ENCODE measurements at regions not wholly inside any gene's neighbourhood (a gene's known extent, or its start where the extent isn't known, plus 50 kb on each side); places are given as distances from the start of the nearest gene placed in this dataset.

GRCh38 chr2:62447411-62447810, 58.6 kb downstream of the TMEM17 start:
- DNase-seq, result no peak

GRCh38 chr2:62446491-62446890, 59.5 kb downstream of the TMEM17 start:
- no peak for DNase-seq

GRCh38 chr2:62443886-62444285, 62.1 kb downstream of the TMEM17 start:
- DNase-seq, result no peak

- DNase-seq, result no peak
Measured at GRCh38 chr2:62443471-62443870, 62.5 kb downstream of the TMEM17 start.

- no peak for DNase-seq
Measured at GRCh38 chr2:62441824-62442223, 64.2 kb downstream of the TMEM17 start.

GRCh38 chr2:62441421-62441820, 64.6 kb downstream of the TMEM17 start:
- no peak for DNase-seq

- DNase-seq, result no peak
Measured at GRCh38 chr2:62440281-62440946, 65.6 kb downstream of the TMEM17 start.

GRCh38 chr2:62439425-62439824, 66.6 kb downstream of the TMEM17 start:
- DNase-seq, result no peak

- DNase-seq, result no peak
Measured at GRCh38 chr2:62437785-62438184, 68.2 kb downstream of the TMEM17 start.

- DNase-seq, result no peak
Measured at GRCh38 chr2:62435720-62436119, 70.3 kb downstream of the TMEM17 start.

GRCh38 chr2:62432407-62432806, 73.6 kb downstream of the TMEM17 start:
- no peak for DNase-seq

GRCh38 chr2:62431512-62431911, 74.5 kb downstream of the TMEM17 start:
- DNase-seq, result no peak

GRCh38 chr2:62430146-62430545, 75.8 kb downstream of the TMEM17 start:
- DNase-seq, result no peak

- DNase-seq, result no peak
Measured at GRCh38 chr2:62427146-62427545, 78.8 kb downstream of the TMEM17 start.

- no peak for DNase-seq
Measured at GRCh38 chr2:62426154-62426912, 79.7 kb downstream of the TMEM17 start.

GRCh38 chr2:62425684-62426083, 80.3 kb downstream of the TMEM17 start:
- no peak for DNase-seq

- DNase-seq, result no peak
Measured at GRCh38 chr2:62424899-62425298, 81.1 kb downstream of the TMEM17 start.

GRCh38 chr2:62423883-62424458, 82.0 kb downstream of the TMEM17 start:
- no peak for DNase-seq

GRCh38 chr2:62423235-62423634, 82.8 kb downstream of the TMEM17 start:
- no peak for DNase-seq

- DNase-seq, result no peak
Measured at GRCh38 chr2:62415518-62415917, 90.5 kb downstream of the TMEM17 start.

GRCh38 chr2:62415019-62415431, 91.0 kb downstream of the TMEM17 start:
- no peak for DNase-seq

- DNase-seq, result no peak
Measured at GRCh38 chr2:62413116-62413663, 92.8 kb downstream of the TMEM17 start.

GRCh38 chr2:62412347-62412742, 93.7 kb downstream of the TMEM17 start:
- DNase-seq, result no peak
